Prostate gland (tissue), 2 donors: ENCODE measurements at regions not wholly inside any gene's neighbourhood (a gene's known extent, or its start where the extent isn't known, plus 50 kb on each side); places are given as distances from the start of the nearest gene placed in this dataset.

Experiments
- CTCF ChIP-seq, 4 experiments: fragments of 200-600 bp in 2 of 4; fragments of 450-650 bp in 2 of 4; sonication (generic) in 2 of 4; IDR thresholded peaks; 1 replicate in 3 of 4; 2 replicates in 1 of 4; pipeline ENCODE4 v1.5.1; 2016 to 2019; ENCODE audit warnings: antibody characterized with exemption in 4 of 4, mild to moderate bottlenecking in 2 of 4, moderate library complexity in 2 of 4
- POLR2A ChIP-seq: fragments of 450-650 bp; IDR thresholded peaks from one replicate; pipeline ENCODE4 v1.6.1; 2016; ENCODE audit warnings: antibody characterized with exemption, mild to moderate bottlenecking
- POLR2AphosphoS5 ChIP-seq: sonication (generic); formaldehyde crosslinking; IDR thresholded peaks from one replicate; pipeline ENCODE4 v1.6.1; 2017; ENCODE audit warnings: antibody characterized with exemption

GRCh38 chr3:44078863-44079262 is 162.8 kb upstream of the TOPAZ1 start:
- TF ChIP-seq POLR2AphosphoS5: no peak
- TF ChIP-seq CTCF (IDR thresholded peaks at IDR 0.05): no peak
- TF ChIP-seq POLR2A: no peak
